Body of pancreas (tissue), 4 donors: ENCODE measurements at regions not wholly inside any gene's neighbourhood (a gene's known extent, or its start where the extent isn't known, plus 50 kb on each side); places are given as distances from the start of the nearest gene placed in this dataset.

Source experiments
- POLR2A ChIP-seq, 3 donors: fragments of 450-650 bp; IDR thresholded peaks; one replicate each; pipeline ENCODE4 v1.6.1; 2016; ENCODE audit warnings: antibody characterized with exemption in 3 of 3, mild to moderate bottlenecking in 2 of 3
- TF ChIP-seq, protein P1 (sequence below), 7 experiments: fragments of 450-650 bp in 4 of 7; fragments of 200-600 bp in 3 of 7; sonication (generic) in 3 of 7; IDR thresholded peaks; one replicate each; pipeline ENCODE4 v1.5.1; 2016 to 2019; ENCODE audit warnings: antibody characterized with exemption in 7 of 7

GRCh38 chr2:139031722-139032121 is 251.5 kb upstream of the NXPH2 start:
- no peak for TF ChIP-seq POLR2A (IDR thresholded peaks at IDR 0.05)
- TF ChIP-seq, protein P1, sequence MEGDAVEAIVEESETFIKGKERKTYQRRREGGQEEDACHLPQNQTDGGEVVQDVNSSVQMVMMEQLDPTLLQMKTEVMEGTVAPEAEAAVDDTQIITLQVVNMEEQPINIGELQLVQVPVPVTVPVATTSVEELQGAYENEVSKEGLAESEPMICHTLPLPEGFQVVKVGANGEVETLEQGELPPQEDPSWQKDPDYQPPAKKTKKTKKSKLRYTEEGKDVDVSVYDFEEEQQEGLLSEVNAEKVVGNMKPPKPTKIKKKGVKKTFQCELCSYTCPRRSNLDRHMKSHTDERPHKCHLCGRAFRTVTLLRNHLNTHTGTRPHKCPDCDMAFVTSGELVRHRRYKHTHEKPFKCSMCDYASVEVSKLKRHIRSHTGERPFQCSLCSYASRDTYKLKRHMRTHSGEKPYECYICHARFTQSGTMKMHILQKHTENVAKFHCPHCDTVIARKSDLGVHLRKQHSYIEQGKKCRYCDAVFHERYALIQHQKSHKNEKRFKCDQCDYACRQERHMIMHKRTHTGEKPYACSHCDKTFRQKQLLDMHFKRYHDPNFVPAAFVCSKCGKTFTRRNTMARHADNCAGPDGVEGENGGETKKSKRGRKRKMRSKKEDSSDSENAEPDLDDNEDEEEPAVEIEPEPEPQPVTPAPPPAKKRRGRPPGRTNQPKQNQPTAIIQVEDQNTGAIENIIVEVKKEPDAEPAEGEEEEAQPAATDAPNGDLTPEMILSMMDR (IDR thresholded peaks at IDR 0.05): no peak
